Epithelial cell of prostate (primary cell): ENCODE measurements at regions not wholly inside any gene's neighbourhood (a gene's known extent, or its start where the extent isn't known, plus 50 kb on each side); places are given as distances from the start of the nearest gene placed in this dataset.

Source experiments
- DNase-seq: peaks from one replicate; pipeline ENCODE4 v3.0.0-alpha.2; 2011; ENCODE audit warnings: low read depth, low spot score
- H3K27ac ChIP-seq: fragments of 450-650 bp; 2 replicates; pipeline ENCODE4 v1.5.1; 2017; ENCODE audit warnings: mild to moderate bottlenecking

GRCh38 chr4:136281889-136282288 is 1250.4 kb downstream of the PCDH18 start:
- H3K27ac ChIP-seq, result no peak overlapping the region
- no peak for DNase-seq

- H3K27ac ChIP-seq, result no peak overlapping the region
- DNase-seq, result no peak
Observed at GRCh38 chr4:136281307-136281706, 1251.0 kb downstream of the PCDH18 start.

- no peak overlapping the region for H3K27ac ChIP-seq
- no peak for DNase-seq
Observed at GRCh38 chr4:136277741-136278140, 1254.6 kb downstream of the PCDH18 start.

GRCh38 chr4:136246876-136247275 is 1285.4 kb downstream of the PCDH18 start:
- no peak overlapping the region for H3K27ac ChIP-seq
- no peak for DNase-seq

GRCh38 chr4:136241221-136241986 is 1290.9 kb downstream of the PCDH18 start:
- no peak overlapping the region for H3K27ac ChIP-seq
- no peak for DNase-seq

- H3K27ac ChIP-seq, result no peak overlapping the region
- DNase-seq, result no peak
Observed at GRCh38 chr4:136227315-136227714, 1305.0 kb downstream of the PCDH18 start.

GRCh38 chr4:136219592-136220125 is 1312.6 kb downstream of the PCDH18 start:
- DNase-seq, result no peak
- no peak overlapping the region for H3K27ac ChIP-seq

- no peak overlapping the region for H3K27ac ChIP-seq
- no peak for DNase-seq
Observed at GRCh38 chr4:136203199-136203598, 1329.1 kb downstream of the PCDH18 start.

GRCh38 chr4:136198358-136198757 is 1333.9 kb downstream of the PCDH18 start:
- no peak for DNase-seq
- no peak overlapping the region for H3K27ac ChIP-seq

- no peak overlapping the region for H3K27ac ChIP-seq
- no peak for DNase-seq
Observed at GRCh38 chr4:136194962-136195361, 1337.3 kb downstream of the PCDH18 start.

GRCh38 chr4:136186650-136187049 is 1345.6 kb downstream of the PCDH18 start:
- no peak for DNase-seq
- H3K27ac ChIP-seq, result no peak overlapping the region

GRCh38 chr4:136183513-136183912 is 1348.8 kb downstream of the PCDH18 start:
- no peak for DNase-seq
- no peak overlapping the region for H3K27ac ChIP-seq

GRCh38 chr4:136156947-136157346 is 1375.3 kb downstream of the PCDH18 start:
- H3K27ac ChIP-seq, result no peak overlapping the region
- DNase-seq, result no peak

- no peak overlapping the region for H3K27ac ChIP-seq
- no peak for DNase-seq
Observed at GRCh38 chr4:136150046-136150445, 1382.2 kb downstream of the PCDH18 start.

- no peak overlapping the region for H3K27ac ChIP-seq
- DNase-seq, result no peak
Observed at GRCh38 chr4:136136601-136137000, 1395.7 kb downstream of the PCDH18 start.

GRCh38 chr4:136124251-136124745 is 1408.0 kb downstream of the PCDH18 start:
- DNase-seq, result no peak
- H3K27ac ChIP-seq, result no peak overlapping the region

GRCh38 chr4:136121426-136121825 is 1410.9 kb downstream of the PCDH18 start:
- DNase-seq, result no peak
- no peak overlapping the region for H3K27ac ChIP-seq

- no peak for DNase-seq
Observed at GRCh38 chr4:136113921-136114320, 1418.4 kb downstream of the PCDH18 start.

GRCh38 chr4:136112116-136112515 is 1420.2 kb downstream of the PCDH18 start:
- no peak for DNase-seq
- no peak overlapping the region for H3K27ac ChIP-seq

More at GRCh38 chr4:136113921-136114320, 1418.4 kb downstream of the PCDH18 start:
- H3K27ac ChIP-seq, result no peak overlapping the region

GRCh38 chr4:136106753-136107152 is 1425.5 kb downstream of the PCDH18 start:
- H3K27ac ChIP-seq, result no peak overlapping the region
- no peak for DNase-seq

GRCh38 chr4:136103616-136104015 is 1428.7 kb downstream of the PCDH18 start:
- no peak overlapping the region for H3K27ac ChIP-seq
- DNase-seq, result no peak

- no peak for DNase-seq
- H3K27ac ChIP-seq, result no peak overlapping the region
Observed at GRCh38 chr4:136097676-136098075, 1434.6 kb downstream of the PCDH18 start.
